Activated CD8-positive, alpha-beta memory T cell treated with anti-CD3 and anti-CD28 coated beads, Interleukin-2, amount 50 U/mL, for 48 hours (primary cell): ENCODE measurements at regions not wholly inside any gene's neighbourhood (a gene's known extent, or its start where the extent isn't known, plus 50 kb on each side); places are given as distances from the start of the nearest gene placed in this dataset.

Source experiments
- DNase-seq: peaks from one replicate; pipeline ENCODE4 v3.0.0-alpha.2; 2020

DNA sequence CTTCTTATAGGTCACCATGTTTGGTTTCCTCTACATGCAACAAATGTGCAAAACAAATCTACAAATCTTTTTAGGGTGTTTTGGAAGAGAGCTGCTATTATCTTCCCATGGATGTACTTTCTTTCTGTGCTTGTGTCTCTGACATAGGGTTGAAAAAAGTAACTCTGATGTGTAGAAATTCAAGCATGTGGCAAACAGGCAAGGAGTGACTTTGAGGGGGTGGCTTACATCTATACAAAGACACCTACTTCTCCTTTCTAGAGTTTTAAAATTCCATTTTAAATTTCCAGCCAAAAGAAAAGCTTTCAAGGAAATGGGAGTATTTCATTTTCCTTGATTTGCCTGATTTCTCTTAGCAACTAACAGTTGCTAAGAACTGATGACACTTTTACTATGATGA lies 904.8 kb upstream of the CELF4 start:
- DNase-seq = no peak

DNA sequence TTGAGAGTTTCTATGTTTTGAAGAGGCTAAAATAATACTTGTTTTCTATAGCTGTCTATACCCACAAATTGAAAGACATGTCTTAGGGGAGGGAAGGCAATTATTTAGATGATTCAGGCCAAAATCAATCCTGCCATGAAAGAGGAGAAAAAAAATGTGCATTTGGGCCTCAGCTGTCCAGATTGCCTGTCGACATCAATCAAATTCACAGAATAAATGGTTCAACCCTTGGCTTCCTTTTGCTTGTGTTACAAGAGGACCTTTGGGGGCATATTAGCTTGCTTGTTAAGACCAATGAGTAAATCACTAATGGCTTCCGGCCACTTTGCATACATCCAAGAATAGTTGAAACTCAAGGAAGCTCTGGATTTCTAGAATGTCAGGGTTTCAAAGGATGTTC lies 900.8 kb upstream of the CELF4 start:
- no peak for DNase-seq

DNA sequence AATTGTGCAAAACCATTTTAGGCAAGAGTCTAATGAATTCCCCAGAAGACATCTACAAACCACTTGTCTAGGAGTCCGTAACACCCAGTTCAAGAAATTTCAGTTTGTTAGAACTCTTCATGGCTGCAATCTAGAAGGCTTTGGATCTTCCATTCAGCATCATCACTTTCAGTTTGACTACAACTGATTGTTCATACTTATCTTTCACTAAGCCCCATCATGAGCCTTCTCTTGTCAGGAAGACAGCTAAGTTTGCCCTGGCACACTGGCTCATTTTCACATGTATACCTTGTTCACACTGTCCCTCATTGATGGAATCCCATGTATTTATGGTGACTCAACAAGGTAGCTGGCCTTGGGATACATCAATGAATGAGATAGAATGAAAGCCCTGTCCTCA lies 898.4 kb upstream of the CELF4 start:
- DNase-seq = no peak

DNA sequence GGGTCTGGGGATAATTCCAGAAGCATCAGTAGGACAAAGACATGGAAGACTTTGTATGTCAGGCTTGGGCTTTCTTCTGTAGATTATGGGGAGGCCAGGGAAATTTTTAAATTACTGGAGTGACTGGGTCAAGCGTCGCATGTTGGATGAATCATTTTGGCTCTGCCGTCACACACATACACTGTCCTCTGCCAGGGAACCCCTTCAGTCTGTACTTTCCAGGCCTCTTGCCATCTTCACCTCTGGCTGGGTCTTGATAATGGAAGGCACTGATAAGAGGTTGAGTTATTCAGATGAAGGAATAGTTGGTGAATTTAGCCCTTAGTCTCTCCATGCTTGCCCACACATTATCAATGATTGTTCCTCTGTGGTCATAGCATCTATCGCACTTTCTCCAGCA lies 895.1 kb upstream of the CELF4 start:
- DNase-seq = no peak

DNA sequence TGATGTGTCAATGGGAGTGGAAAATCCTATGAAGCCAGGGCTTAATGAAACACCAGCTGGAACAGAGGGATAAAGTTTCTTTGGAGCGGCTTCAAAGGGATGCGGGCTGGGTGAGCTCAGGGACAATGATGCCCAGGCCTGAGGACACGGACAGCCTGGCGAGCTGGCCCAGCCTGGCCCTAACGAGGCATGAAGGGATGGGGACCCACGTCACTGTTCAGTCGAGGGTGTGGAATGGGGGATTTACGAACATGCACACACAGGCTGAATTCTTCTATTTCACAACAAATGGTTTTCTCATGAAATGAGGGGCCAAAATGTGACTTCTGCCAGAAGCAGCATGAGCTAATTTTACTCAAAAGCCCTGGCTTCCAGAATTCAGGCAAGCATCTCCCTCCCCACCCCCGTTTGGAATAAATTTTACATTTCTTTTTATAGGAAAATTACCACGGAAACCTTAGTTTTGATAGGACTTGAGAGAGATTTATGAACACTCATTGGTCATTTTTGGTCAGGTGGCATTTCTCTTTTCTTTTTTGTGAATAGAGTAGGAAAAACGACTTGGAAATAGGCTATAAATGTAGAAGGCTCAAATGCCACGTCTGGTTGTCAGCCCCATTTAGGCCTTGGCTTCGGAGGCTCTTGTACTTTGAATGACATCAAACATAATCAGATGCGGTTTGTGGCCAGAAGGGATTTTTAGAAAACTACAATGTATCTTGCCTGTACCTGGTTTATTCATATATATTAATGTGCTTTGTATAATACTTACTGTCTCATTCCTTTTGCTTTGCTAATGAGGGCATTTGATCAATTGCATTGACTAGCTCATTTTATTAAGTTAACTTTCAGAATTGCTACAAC lies 893.8 kb upstream of the CELF4 start:
- no peak for DNase-seq

DNA sequence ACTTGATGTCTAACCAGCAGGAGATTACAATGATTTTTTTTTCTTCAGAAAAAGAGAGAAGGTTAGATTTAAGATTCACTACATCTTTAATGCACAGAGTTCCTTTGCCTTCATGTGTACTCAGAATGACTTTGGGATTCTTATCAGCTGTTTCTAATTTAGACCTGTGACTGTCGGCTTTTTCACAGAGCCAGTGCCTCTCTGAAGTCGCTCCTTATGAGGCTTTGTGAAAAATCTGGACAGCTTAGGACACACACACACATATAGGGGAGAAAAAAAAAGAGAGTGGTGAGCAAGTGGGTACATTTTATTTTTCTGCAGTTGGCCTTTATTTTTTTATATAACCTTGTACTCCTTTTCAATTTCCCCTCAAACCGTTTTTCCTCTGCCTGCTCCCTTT lies 893.1 kb upstream of the CELF4 start:
- no peak for DNase-seq

DNA sequence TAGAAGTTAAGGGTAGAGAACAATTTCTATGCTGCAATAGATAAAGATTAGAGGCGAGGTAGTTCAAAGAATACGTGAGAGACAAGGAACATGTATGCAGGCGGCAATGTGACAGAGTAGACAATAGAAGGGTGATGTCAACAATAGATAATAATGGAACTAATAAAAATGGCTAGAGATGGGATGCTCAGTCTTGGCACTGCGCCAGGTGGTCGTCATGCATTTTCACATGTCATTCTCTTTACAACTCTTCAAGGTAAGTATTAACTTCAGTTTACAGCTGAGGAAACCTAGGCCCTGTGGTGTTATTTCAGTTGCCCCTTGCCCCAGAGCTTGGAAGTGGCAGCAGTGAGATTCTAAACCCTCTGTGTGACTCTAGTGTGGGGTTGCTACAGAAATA lies 890.7 kb upstream of the CELF4 start:
- DNase-seq = no peak

DNA sequence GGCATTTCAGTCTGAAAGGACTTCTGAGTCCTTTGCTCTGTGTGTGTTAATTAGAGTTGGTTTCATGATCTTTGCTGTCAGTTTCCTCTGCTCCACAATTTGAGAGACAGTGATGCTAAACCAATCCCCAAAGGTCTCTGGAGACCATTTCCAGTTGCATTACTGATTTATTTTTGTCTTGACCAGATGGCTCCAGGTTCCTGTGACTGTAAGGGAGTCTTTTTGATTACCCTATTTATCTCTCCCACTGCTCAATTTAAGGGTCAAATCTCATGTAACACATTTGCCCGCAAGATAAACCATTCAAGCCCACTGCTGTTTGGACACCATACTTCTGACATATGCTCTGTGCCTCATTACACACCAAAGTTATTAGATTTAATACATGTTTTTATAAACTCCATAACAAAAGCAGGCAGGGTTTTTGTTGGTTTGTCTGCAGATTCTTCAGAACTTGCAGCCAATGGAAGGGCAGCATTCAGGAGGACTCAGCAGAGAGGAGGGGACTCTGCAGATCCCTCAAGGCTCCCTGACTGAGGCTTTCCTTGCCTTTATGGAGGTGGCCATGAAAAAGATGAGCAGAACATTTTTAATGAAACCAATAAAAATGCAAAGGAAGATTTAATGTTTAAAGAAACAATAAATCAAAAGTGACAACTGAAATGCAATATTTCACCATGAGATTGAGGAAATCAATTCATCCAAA lies 889.3 kb upstream of the CELF4 start:
- DNase-seq = no peak

DNA sequence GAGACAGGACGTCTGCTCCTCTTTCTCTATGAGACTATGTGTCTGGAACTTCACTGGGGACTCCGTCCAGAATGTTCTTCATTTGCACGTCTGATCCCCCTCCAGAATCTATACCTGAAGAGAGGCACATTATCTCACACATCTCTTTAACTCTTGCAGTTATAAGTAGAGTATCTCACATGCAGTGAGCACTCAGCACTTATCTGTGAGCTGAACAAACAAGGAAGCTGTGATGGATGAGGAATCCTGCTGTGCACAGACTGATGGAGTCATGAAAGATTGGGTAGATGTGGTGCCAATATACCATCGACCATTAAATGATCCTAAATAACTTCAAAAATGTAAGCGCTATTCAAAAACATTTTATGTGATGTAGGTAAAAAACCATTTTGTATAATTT lies 888.3 kb upstream of the CELF4 start:
- DNase-seq = no peak

DNA sequence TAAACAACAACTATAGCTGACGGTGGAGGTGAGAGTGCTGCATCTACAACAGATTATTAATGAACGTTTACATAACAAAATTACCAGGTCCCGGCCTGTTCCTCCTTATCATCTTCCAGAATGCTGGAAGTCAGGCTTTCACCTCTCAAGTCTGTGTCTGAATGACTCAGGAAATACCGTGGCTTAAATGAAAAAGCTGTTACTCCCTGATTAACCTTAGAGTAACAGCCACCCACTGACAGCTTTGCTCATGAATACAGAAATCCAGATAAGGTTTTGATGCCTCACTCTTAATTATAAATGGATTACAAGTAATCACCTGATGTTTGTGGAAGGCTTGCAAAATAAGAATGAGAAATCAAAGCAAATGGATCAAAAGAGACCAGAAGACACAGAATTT lies 885.3 kb upstream of the CELF4 start:
- no peak for DNase-seq

DNA sequence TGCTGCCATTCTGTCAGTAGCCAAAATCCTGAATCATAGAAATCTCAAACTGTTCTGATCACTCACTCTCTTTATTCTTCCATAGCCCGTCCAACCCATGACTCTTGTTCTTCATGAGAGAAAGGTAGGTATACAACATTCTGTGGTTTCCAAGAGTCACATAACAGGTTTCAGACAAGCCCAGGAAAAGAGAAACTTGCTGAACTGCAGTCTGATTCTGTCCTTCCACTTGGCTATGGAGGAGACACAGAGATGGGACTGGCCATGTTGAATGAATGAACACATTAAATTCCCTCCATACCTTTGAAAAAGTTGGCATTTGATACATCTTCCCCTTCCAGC lies 880.2 kb upstream of the CELF4 start:
- no peak for DNase-seq

DNA sequence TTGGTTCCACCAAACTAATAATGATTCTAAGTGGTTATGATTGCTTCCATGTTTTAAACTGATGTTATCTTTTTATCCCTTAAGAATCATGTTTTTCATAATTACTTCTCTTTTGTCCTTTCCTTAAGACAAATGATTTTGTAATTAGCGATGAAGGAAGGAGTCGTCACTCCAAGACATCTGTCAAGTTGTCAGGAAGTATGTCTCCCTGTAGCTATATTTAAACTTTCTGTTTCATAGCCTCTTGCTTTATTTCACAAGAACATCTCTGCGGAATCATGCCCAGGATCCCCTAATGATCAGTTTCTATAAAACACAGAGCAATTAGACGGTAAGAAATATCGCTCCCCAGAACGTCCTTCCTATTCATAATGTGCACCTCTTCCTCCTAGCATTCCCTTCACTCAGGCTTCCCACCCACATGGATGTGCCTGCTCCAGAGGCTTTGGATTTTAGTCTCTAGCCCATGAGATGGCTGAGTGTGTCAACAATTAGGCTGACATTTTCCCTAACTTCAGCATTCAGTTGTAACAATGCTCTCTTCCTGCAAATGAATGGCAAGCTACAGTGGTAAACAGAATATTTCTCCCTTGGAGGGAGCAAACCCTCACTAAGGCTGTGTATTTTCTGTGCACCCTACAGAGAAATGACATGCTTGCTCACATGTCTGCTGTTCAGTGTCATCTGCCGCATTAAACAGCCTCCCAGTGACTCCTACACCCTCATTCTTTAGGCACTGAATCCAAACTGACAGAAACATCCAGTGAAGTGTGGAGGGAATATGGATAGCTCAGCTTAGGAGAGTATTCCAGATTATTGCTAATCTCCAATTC lies 879.6 kb upstream of the CELF4 start:
- no peak for DNase-seq

DNA sequence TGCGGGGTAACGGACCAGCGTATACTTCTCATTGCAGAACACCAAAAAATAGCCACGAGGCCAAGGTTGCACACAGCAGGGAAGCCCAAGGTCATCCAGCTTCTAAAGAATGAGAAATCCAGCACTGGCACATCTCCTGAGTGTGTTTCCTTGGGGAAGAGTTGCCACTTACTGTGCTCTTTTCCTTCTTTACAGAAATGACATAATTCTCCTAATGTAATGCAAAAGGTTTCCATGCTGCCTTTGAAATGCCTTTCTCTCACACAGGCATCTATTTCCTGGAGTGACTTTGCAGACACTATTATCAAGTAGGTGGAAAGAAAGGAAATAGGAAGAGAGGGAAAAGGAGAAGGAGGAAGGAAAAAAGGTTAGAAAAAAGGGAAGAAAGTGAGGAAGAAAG lies 862.1 kb upstream of the CELF4 start:
- DNase-seq = no peak

DNA sequence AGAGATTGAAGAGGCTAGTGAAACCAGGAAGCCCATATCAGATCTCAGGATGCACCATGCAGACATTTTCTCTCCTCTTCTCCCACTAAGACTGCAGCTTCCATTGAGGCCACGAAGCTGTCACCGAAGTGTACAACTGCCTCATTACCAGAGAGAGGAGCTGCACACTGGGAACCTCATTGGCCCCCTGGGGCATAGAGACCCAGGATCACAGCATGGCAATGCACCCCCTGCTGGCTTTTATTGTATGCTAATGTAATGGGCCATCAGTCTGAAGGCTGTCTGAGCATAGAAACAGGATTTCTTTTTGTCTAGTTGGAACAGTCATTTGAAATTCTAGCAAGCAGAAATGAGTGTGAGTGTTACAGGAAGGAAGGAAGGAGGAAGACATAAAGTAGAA lies 861.6 kb upstream of the CELF4 start:
- no peak for DNase-seq

DNA sequence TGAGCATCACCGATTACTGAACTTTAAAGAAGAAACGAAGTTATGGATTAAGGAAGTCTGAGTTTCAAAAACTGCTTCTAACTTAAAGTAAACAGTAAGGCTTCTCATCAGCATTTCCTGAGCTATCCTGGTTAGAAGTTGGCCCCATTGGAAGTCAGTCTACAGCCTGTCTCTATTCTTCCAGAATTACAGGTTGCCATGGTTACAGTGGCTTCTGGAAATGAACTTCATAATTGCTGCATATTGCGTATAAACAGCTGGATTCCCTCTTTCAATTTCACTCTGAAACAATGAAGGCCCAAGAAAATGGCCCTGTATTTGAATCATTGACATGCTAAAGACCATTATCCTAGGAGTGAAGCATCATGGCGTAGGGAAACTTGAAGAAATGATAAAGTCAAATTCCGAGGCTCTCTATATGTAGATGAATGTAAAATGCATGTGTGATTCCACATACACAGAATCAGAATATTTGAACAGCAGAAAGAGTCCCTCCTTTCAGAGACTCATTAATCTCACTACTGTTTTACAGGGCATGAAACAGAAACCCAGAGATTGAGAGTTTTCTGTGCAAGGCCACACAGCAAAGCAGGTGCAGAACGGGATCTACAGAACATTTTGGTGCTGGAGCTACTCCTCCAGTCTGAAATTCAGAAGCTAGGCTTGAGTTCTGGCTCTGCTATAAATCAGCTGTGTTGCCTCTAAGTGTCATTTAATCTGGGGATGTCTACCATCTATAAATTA lies 856.4 kb upstream of the CELF4 start:
- DNase-seq = no peak

DNA sequence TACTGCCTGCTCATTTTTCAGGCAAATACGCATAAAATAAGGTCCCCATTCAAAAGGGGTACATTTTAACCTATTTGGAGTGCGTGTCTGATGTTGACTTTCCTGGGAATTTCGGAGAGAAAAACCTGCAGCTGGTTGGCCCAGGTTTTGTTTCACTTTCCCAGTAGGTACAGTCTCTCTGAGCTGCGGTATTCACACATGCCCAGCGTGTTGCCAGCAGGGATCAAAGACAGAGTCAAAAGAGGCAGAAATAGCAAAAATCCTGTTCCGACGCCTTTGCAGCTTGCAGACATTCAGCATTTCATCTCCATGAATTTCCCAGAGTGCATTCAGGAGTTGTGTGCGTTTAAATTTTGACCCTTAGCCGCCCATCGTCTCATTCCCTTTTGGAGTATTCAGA lies 855.4 kb upstream of the CELF4 start:
- DNase-seq = no peak

DNA sequence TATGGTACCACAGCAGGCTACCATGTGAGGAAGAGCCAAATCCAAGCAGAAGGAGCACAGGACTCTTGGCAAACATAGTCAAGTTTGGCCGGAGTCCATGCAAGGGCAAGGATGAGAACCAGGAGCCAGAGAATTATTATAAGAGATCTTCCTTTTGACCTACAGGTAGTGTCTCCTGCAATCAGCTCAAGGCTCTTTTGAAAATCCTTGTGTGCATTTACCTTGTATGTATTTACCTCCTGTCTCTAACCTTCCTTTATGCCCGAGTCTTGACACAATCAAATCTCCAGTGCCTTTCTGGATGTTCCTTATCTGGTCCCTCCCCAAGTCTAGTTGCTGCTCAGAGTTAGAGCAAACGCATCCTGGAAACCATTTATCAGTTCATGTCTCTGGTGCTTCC lies 855.0 kb upstream of the CELF4 start:
- DNase-seq = no peak

DNA sequence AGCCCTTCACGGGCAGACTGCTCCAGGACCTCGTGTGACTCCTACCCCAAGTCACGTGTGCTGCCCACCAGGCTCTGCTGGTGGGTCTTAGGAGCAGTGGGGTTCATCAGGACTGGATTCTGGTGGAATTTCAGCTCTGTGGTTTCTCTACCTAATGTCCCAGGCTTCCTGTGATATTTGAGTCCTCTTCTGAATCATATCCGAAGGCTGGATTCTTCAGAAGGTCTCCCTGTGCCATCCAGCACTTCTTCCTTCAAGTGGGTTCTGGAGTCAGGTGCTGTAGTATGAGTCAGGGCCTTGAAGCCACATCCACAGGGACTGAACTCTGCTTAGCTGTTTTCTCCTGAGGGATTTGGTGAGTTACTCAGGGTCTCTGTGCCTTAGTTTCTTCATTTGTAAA lies 850.2 kb upstream of the CELF4 start:
- DNase-seq = no peak

DNA sequence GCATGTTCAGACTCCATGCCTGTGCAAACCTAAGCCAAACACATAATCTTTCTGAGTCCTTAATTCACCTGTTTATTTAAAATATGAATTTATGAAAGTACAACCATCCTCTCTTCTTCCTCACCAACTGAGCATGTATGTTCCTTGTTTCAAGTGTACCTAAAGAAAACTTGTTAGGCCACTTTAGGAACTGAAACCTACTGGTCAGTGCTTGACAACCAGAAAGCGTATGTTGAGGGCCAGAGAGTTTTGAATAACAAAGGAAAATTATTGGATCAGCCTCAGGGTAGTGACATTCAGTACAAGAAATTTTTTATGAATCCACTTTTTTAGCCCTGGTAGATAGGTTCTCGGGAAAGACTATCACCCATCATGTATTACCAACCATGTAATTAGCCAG lies 847.6 kb upstream of the CELF4 start:
- DNase-seq = no peak

DNA sequence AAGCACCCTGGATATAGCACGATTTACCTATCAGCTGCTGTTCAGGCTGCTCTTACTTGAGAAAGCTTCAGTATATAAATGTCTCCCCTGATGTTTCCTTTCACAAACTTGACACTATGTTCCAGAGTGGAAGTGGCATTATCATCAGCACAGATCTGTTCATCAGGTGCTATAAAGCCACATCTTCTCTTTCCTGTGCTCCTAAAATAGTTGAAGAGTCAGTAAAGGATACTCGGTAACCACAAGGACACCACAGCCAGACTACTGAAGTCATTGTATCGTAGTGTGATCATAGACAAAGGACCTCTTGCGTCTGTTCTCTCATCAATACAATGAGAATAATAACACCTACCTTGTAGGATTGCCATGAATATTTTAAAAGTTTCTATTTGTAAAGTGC lies 841.0 kb upstream of the CELF4 start:
- DNase-seq = no peak

DNA sequence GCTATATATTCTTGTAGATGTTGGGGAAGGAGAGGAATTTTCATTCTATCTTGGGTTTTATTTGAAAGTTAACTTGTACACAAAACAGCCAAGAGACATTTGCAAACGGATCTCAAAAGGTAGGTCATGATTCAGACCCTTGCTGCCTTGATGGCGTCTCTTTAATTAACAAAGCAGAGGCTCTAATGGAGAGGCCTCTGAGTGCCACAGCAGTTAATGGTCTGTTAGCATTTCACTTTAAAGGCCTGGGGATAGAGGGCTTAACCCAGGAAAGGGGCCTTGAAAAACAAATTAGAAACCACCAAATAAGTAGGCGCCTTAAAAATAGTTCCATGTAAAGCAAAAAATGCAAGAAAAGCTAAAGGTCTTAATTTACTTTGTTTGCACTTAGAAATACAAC lies 836.9 kb upstream of the CELF4 start:
- no peak for DNase-seq

DNA sequence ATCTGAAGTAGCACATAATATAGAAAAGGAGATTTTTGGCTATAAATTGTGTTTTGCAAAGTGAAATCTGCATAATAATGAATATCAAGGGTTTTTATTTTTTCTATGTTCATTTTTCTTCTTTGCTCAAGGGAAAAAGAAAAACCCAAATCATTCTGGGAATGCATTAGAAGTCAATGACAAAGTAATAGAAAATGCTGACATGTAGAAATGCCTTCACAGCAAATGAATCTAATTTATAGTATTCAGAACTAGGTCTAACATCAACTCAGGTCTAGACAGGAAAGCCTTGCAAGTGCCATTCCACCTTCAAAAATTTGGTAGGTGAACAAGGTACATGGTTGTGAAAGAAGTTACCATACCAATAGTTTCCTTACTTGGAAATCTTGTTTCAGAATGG lies 831.5 kb upstream of the CELF4 start:
- no peak for DNase-seq

DNA sequence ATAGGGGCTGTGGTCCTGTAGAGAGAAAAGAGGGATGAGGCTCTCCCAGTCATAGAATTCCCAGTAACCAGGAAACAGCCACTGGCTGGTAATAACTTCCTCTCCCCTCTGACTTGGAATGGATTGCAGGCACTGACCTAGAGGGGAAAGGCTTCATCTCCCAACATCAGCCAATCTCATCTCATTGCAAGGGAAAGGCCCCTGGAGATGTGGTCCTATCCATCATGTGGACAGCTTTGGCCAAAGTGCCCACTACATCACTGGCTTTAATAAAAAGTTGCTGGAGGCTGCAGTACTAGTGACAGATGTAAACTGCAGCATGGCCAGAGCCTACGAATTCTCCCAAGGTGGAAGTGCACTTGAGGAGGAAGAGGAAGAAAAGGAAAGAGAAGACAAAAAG lies 820.5 kb upstream of the CELF4 start:
- DNase-seq = no peak
